ENCODE measurements at regions not wholly inside any gene's neighbourhood (a gene's known extent, or its start where the extent isn't known, plus 50 kb on each side); places are given as distances from the start of the nearest gene placed in this dataset.

GRCh38 chr2:164066095-164066494 lies 330.3 kb upstream of the FIGN start:
- TF ChIP-seq CTCF (IDR thresholded peaks at IDR 0.05; ENCODE audit: control insufficient read depth, insufficient read depth, low read depth, low read length, missing control alignments): no peak
- no peak for DNase-seq (ENCODE audit: low read depth)
- H3K4me3 ChIP-seq (ENCODE audit: control insufficient read depth, low read depth, low read length): no peak overlapping the region

- no peak overlapping the region for H3K4me3 ChIP-seq (ENCODE audit: control insufficient read depth, low read depth, low read length)
- DNase-seq (ENCODE audit: low read depth): no peak
- no peak for TF ChIP-seq CTCF (IDR thresholded peaks at IDR 0.05; ENCODE audit: control insufficient read depth, insufficient read depth, low read depth, low read length, missing control alignments)
Measured at GRCh38 chr2:164065038-164065437, 329.2 kb upstream of the FIGN start.

- H3K4me3 ChIP-seq (ENCODE audit: control insufficient read depth, low read depth, low read length): no peak overlapping the region
- peak; percentile 70 for TF ChIP-seq CTCF (IDR thresholded peaks at IDR 0.05; ENCODE audit: control insufficient read depth, insufficient read depth, low read depth, low read length, missing control alignments)
- DNase-seq (ENCODE audit: low read depth): no peak
Measured at GRCh38 chr2:164061129-164061746, 325.4 kb upstream of the FIGN start.

- H3K4me3 ChIP-seq (ENCODE audit: control insufficient read depth, low read depth, low read length): no peak overlapping the region
- DNase-seq (ENCODE audit: low read depth): no peak
- no peak for TF ChIP-seq CTCF (IDR thresholded peaks at IDR 0.05; ENCODE audit: control insufficient read depth, insufficient read depth, low read depth, low read length, missing control alignments)
Measured at GRCh38 chr2:164060031-164060430, 324.2 kb upstream of the FIGN start.

GRCh38 chr2:164055623-164056022 lies 319.8 kb upstream of the FIGN start:
- H3K4me3 ChIP-seq (ENCODE audit: control insufficient read depth, low read depth, low read length): no peak overlapping the region
- no peak for DNase-seq (ENCODE audit: low read depth)
- no peak for TF ChIP-seq CTCF (IDR thresholded peaks at IDR 0.05; ENCODE audit: control insufficient read depth, insufficient read depth, low read depth, low read length, missing control alignments)

GRCh38 chr2:164054651-164055050 lies 318.8 kb upstream of the FIGN start:
- DNase-seq (ENCODE audit: low read depth): no peak
- no peak for TF ChIP-seq CTCF (IDR thresholded peaks at IDR 0.05; ENCODE audit: control insufficient read depth, insufficient read depth, low read depth, low read length, missing control alignments)
- no peak overlapping the region for H3K4me3 ChIP-seq (ENCODE audit: control insufficient read depth, low read depth, low read length)

- no peak for DNase-seq (ENCODE audit: low read depth)
- TF ChIP-seq CTCF (IDR thresholded peaks at IDR 0.05; ENCODE audit: control insufficient read depth, insufficient read depth, low read depth, low read length, missing control alignments): no peak
- no peak overlapping the region for H3K4me3 ChIP-seq (ENCODE audit: control insufficient read depth, low read depth, low read length)
Measured at GRCh38 chr2:164053021-164053420, 317.2 kb upstream of the FIGN start.
